ENCODE measurements at regions not wholly inside any gene's neighbourhood (a gene's known extent, or its start where the extent isn't known, plus 50 kb on each side); places are given as distances from the start of the nearest gene placed in this dataset.

DNA sequence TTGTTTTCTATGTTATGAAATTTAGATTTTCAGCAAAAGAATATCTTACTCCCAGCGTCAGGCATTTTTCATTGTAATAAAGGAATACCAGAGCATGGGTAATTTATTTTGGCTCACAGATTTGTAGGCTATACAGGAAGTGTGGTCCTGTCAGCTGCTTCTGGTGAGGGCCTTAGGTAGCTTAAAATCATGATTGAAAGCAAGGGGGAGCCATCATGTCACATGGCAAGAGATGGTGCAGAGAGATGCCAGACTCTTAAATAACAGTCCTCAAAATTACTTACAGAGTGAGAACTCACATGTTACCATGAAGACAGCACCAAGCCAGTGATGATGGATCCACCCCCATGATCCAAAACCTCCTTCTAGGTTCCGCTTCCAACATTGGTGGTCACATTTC lies 825.0 kb upstream of the CHORDC1 start:
- Histone ChIP-seq H2BK120ac (ENCODE audit: low read depth, low read length) (no peak overlapping the region), H3K23ac (ENCODE audit: low read depth, low read length, poor library complexity) (no peak overlapping the region), H3K4me2 (ENCODE audit: insufficient read depth, low read length, poor library complexity, severe bottlenecking) (no peak overlapping the region), H3K14ac (ENCODE audit: low read length) (no peak overlapping the region), H2AFZ (ENCODE audit: low read length) (no peak overlapping the region), H3K36me3 (replicated peaks in 1 of 2; ENCODE audit: control insufficient read depth in 2 of 2, insufficient read depth in 2 of 2, low read length in 2 of 2) (no peaks in the 10 kb centered on the region), H3K4me3 (ENCODE audit: low read length in 2 of 2) (no peak overlapping the region), H4K91ac (ENCODE audit: low read depth, low read length, poor library complexity) (no peak overlapping the region), H4K8ac (ENCODE audit: low read depth, low read length) (no peak overlapping the region), H3K18ac (ENCODE audit: low read length) (no peak overlapping the region), H3K27me3 (ENCODE audit: control insufficient read depth in 3 of 3, insufficient read depth in 3 of 3, low read depth in 1 of 3, low read length in 3 of 3) (no peaks in the 10 kb centered on the region), H3K9me3 (replicated peaks in 1 of 2; ENCODE audit: control insufficient read depth in 2 of 2, insufficient read depth in 1 of 2, low read depth in 1 of 2, low read length in 2 of 2) (no peaks in the 10 kb centered on the region), H3K79me1 (ENCODE audit: low read depth, low read length) (no peaks in the 10 kb centered on the region), H2BK5ac (ENCODE audit: low read length) (no peak overlapping the region), H3K27ac (replicated peaks; ENCODE audit: low read length) (no peak overlapping the region), H2AK5ac (ENCODE audit: low read depth, low read length) (no peak overlapping the region), H2BK15ac (ENCODE audit: low read length) (no peak overlapping the region), H3K4ac (ENCODE audit: low read length) (no peak overlapping the region), H3K9ac (ENCODE audit: low read depth, low read length, poor library complexity) (no peak overlapping the region), H3K4me1 (ENCODE audit: control insufficient read depth in 2 of 2, insufficient read depth in 1 of 2, low read depth in 1 of 2, low read length in 2 of 2) (no peaks in the 10 kb centered on the region), H2BK12ac (ENCODE audit: low read length) (no peak overlapping the region)
- no CpG with 5 or more reads among the region's 2 CpGs for WGBS, 2 donors (ENCODE audit: extremely low coverage in 2 of 2, insufficient read length in 2 of 2, insufficient replicate concordance in 1 of 2)
- no peak for DNase-seq (ENCODE audit: low spot score)

DNA sequence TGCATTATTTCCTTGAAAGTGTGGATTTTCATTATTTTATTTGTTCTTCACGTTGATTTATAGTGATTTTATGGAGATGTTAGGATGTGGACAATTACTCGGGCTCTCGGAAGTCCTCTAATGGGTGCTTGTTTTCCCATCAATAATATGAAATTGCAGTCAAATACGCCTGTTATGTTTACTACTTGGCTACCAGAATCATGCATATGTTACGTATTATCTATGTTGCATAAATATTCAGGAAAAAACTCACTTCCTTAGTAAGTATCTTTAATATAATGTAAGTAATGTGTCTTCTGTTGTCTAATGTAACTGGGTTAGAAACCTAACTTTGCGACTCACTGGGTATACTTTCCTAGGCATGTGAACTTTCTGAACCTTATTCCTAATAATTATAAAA lies 823.4 kb upstream of the CHORDC1 start:
- no peak overlapping the region for H2BK15ac ChIP-seq (ENCODE audit: low read length)
- H3K18ac ChIP-seq (ENCODE audit: low read length) = no peak overlapping the region
- no peak overlapping the region for H3K23ac ChIP-seq (ENCODE audit: low read depth, low read length, poor library complexity)
- no peak overlapping the region for H3K4me2 ChIP-seq (ENCODE audit: insufficient read depth, low read length, poor library complexity, severe bottlenecking)
- no peaks in the 10 kb centered on the region for H3K4me1 ChIP-seq (ENCODE audit: control insufficient read depth in 2 of 2, insufficient read depth in 1 of 2, low read depth in 1 of 2, low read length in 2 of 2)
- no CpG with 5 or more reads among the region's 6 CpGs for WGBS, 2 donors (ENCODE audit: extremely low coverage in 2 of 2, insufficient read length in 2 of 2, insufficient replicate concordance in 1 of 2)
- H4K91ac ChIP-seq (ENCODE audit: low read depth, low read length, poor library complexity) = no peak overlapping the region
- H3K9me3 ChIP-seq (replicated peaks in 1 of 2; ENCODE audit: control insufficient read depth in 2 of 2, insufficient read depth in 1 of 2, low read depth in 1 of 2, low read length in 2 of 2) = no peaks in the 10 kb centered on the region
- H3K27ac ChIP-seq (replicated peaks; ENCODE audit: low read length) = no peak overlapping the region
- no peak overlapping the region for H3K4me3 ChIP-seq (ENCODE audit: low read length in 2 of 2)
- no peak overlapping the region for H2BK120ac ChIP-seq (ENCODE audit: low read depth, low read length)
- no peaks in the 10 kb centered on the region for H3K79me1 ChIP-seq (ENCODE audit: low read depth, low read length)
- no peak overlapping the region for H2BK12ac ChIP-seq (ENCODE audit: low read length)
- no peak overlapping the region for H3K14ac ChIP-seq (ENCODE audit: low read length)
- H2AFZ ChIP-seq (ENCODE audit: low read length) = no peak overlapping the region
- no peak for DNase-seq (ENCODE audit: low spot score)
- H3K4ac ChIP-seq (ENCODE audit: low read length) = no peak overlapping the region
- no peak overlapping the region for H2BK5ac ChIP-seq (ENCODE audit: low read length)
- H3K36me3 ChIP-seq (replicated peaks in 1 of 2; ENCODE audit: control insufficient read depth in 2 of 2, insufficient read depth in 2 of 2, low read length in 2 of 2) = no peaks in the 10 kb centered on the region
- H3K9ac ChIP-seq (ENCODE audit: low read depth, low read length, poor library complexity) = no peak overlapping the region
- H3K27me3 ChIP-seq (ENCODE audit: control insufficient read depth in 3 of 3, insufficient read depth in 3 of 3, low read depth in 1 of 3, low read length in 3 of 3) = no peaks in the 10 kb centered on the region
- H2AK5ac ChIP-seq (ENCODE audit: low read depth, low read length) = no peak overlapping the region
- H4K8ac ChIP-seq (ENCODE audit: low read depth, low read length) = no peak overlapping the region

DNA sequence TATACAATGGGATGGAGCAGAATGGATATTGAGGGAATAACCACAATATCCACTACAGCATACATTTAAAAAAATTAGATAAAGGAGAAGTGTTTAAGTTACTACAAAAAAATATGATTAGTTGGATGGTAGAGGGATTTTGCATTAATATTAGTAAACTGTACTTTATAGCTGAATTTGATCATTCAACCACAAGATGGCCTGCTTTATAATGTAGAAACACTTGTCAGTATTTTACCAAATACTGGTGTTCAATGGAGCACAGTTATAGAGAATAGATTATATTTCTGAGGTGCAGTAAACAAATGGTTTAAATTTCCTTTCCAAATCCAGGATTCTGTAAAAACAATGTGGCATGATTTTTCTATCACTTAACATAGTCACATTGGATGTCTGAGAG lies 818.8 kb upstream of the CHORDC1 start:
- no peaks in the 10 kb centered on the region for H3K4me1 ChIP-seq (ENCODE audit: control insufficient read depth in 2 of 2, insufficient read depth in 1 of 2, low read depth in 1 of 2, low read length in 2 of 2)
- DNase-seq (ENCODE audit: low spot score) = no peak
- H3K4ac ChIP-seq (ENCODE audit: low read length) = no peak overlapping the region
- no peak overlapping the region for H2AK5ac ChIP-seq (ENCODE audit: low read depth, low read length)
- H3K4me3 ChIP-seq (ENCODE audit: low read length in 2 of 2) = no peak overlapping the region
- H3K4me2 ChIP-seq (ENCODE audit: insufficient read depth, low read length, poor library complexity, severe bottlenecking) = no peak overlapping the region
- H2BK12ac ChIP-seq (ENCODE audit: low read length) = no peak overlapping the region
- H2BK5ac ChIP-seq (ENCODE audit: low read length) = no peak overlapping the region
- no peaks in the 10 kb centered on the region for H3K79me1 ChIP-seq (ENCODE audit: low read depth, low read length)
- no peak overlapping the region for H4K91ac ChIP-seq (ENCODE audit: low read depth, low read length, poor library complexity)
- H3K36me3 ChIP-seq (replicated peaks in 1 of 2; ENCODE audit: control insufficient read depth in 2 of 2, insufficient read depth in 2 of 2, low read length in 2 of 2) = no peaks in the 10 kb centered on the region
- H3K14ac ChIP-seq (ENCODE audit: low read length) = no peak overlapping the region
- H2BK15ac ChIP-seq (ENCODE audit: low read length) = no peak overlapping the region
- H3K23ac ChIP-seq (ENCODE audit: low read depth, low read length, poor library complexity) = no peak overlapping the region
- no peak overlapping the region for H3K9ac ChIP-seq (ENCODE audit: low read depth, low read length, poor library complexity)
- no peak overlapping the region for H2AFZ ChIP-seq (ENCODE audit: low read length)
- H3K27me3 ChIP-seq (ENCODE audit: control insufficient read depth in 3 of 3, insufficient read depth in 3 of 3, low read depth in 1 of 3, low read length in 3 of 3) = no peaks in the 10 kb centered on the region
- no peak overlapping the region for H4K8ac ChIP-seq (ENCODE audit: low read depth, low read length)
- no peak overlapping the region for H3K27ac ChIP-seq (replicated peaks; ENCODE audit: low read length)
- no peak overlapping the region for H2BK120ac ChIP-seq (ENCODE audit: low read depth, low read length)
- H3K18ac ChIP-seq (ENCODE audit: low read length) = no peak overlapping the region
- H3K9me3 ChIP-seq (replicated peaks in 1 of 2; ENCODE audit: control insufficient read depth in 2 of 2, insufficient read depth in 1 of 2, low read depth in 1 of 2, low read length in 2 of 2) = no peaks in the 10 kb centered on the region

DNA sequence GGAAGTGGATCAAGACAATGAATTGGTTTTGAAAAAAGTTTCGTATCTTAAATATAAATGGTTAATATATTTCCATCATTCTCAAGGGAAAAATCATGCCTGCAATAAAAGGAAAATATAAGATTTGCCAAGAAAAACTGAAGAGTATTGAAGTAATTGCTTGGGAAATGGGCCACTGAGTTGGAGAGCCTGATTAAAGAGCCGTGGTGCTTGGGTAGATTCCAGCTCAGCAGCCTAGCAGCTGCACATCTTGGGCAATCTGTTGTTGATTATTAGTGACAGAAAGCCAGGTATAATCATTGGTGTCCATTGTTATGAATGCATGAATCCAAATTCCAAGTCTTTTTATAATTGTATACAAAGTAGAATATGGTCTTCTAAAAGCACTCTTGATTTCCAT lies 800.9 kb upstream of the CHORDC1 start:
- no peak overlapping the region for H2BK5ac ChIP-seq (ENCODE audit: low read length)
- no peak overlapping the region for H2AFZ ChIP-seq (ENCODE audit: low read length)
- H2BK120ac ChIP-seq (ENCODE audit: low read depth, low read length) = no peak overlapping the region
- H2BK15ac ChIP-seq (ENCODE audit: low read length) = no peak overlapping the region
- H3K4ac ChIP-seq (ENCODE audit: low read length) = no peak overlapping the region
- no peak overlapping the region for H3K9ac ChIP-seq (ENCODE audit: low read depth, low read length, poor library complexity)
- H2BK12ac ChIP-seq (ENCODE audit: low read length) = no peak overlapping the region
- H3K4me2 ChIP-seq (ENCODE audit: insufficient read depth, low read length, poor library complexity, severe bottlenecking) = no peak overlapping the region
- H3K27ac ChIP-seq (replicated peaks; ENCODE audit: low read length) = no peak overlapping the region
- no peaks in the 10 kb centered on the region for H3K4me1 ChIP-seq (ENCODE audit: control insufficient read depth in 2 of 2, insufficient read depth in 1 of 2, low read depth in 1 of 2, low read length in 2 of 2)
- no peak overlapping the region for H3K18ac ChIP-seq (ENCODE audit: low read length)
- H4K8ac ChIP-seq (ENCODE audit: low read depth, low read length) = no peak overlapping the region
- no peaks in the 10 kb centered on the region for H3K9me3 ChIP-seq (replicated peaks in 1 of 2; ENCODE audit: control insufficient read depth in 2 of 2, insufficient read depth in 1 of 2, low read depth in 1 of 2, low read length in 2 of 2)
- H3K4me3 ChIP-seq (ENCODE audit: low read length in 2 of 2) = no peak overlapping the region
- no peak overlapping the region for H3K14ac ChIP-seq (ENCODE audit: low read length)
- WGBS, 2 donors (ENCODE audit: extremely low coverage in 2 of 2, insufficient read length in 2 of 2, insufficient replicate concordance in 1 of 2) = no CpG with 5 or more reads among the region's 2 CpGs
- H3K27me3 ChIP-seq (ENCODE audit: control insufficient read depth in 3 of 3, insufficient read depth in 3 of 3, low read depth in 1 of 3, low read length in 3 of 3) = no peaks in the 10 kb centered on the region
- H2AK5ac ChIP-seq (ENCODE audit: low read depth, low read length) = no peak overlapping the region
- no peaks in the 10 kb centered on the region for H3K36me3 ChIP-seq (replicated peaks in 1 of 2; ENCODE audit: control insufficient read depth in 2 of 2, insufficient read depth in 2 of 2, low read length in 2 of 2)
- H3K79me1 ChIP-seq (ENCODE audit: low read depth, low read length) = no peaks in the 10 kb centered on the region
- no peak overlapping the region for H4K91ac ChIP-seq (ENCODE audit: low read depth, low read length, poor library complexity)
- no peak overlapping the region for H3K23ac ChIP-seq (ENCODE audit: low read depth, low read length, poor library complexity)
- DNase-seq (ENCODE audit: low spot score) = no peak
